Neural cell (in vitro differentiated cells): ENCODE measurements at regions not wholly inside any gene's neighbourhood (a gene's known extent, or its start where the extent isn't known, plus 50 kb on each side); places are given as distances from the start of the nearest gene placed in this dataset.

ENCODE experiments used
- H2AFZ ChIP-seq: fragments of 200-600, 300-800 bp; sonication (generic), shearing (Covaris generic); 2 replicates; pipeline ENCODE4 v1.6.0; 2014; ENCODE audit warnings: low read depth, mild to moderate bottlenecking, antibody characterized with exemption, low read length, moderate library complexity
- H3F3A ChIP-seq: fragments of 200-600 bp; shearing (Covaris generic); 2 replicates; pipeline ENCODE4 v1.6.1; 2016; ENCODE audit warnings: mild to moderate bottlenecking, moderate library complexity, mixed read lengths, antibody characterized with exemption, low read length; ENCODE audit not compliant: insufficient read depth, poor library complexity, severe bottlenecking
- H3K27ac ChIP-seq: fragments of 200-600, 300-800 bp; sonication (generic), shearing (Covaris generic); 2 replicates; pipeline ENCODE4 v1.5.1; 2014; ENCODE audit warnings: mild to moderate bottlenecking, low read length, moderate library complexity
- H3K27me3 ChIP-seq: fragments of 300-800, 200-600 bp; sonication (generic), shearing (Covaris generic); 2 replicates; pipeline ENCODE4 v1.6.0; 2014; ENCODE audit warnings: mild to moderate bottlenecking, low read depth, low read length, moderate library complexity; ENCODE audit not compliant: insufficient read depth
- H3K36me3 ChIP-seq: fragments of 300-800, 200-600 bp; sonication (generic), shearing (Covaris generic); 2 replicates; pipeline ENCODE4 v1.5.1; 2014; ENCODE audit warnings: mild to moderate bottlenecking, antibody characterized with exemption, low read length, moderate library complexity; ENCODE audit not compliant: insufficient read depth
- H3K4me2 ChIP-seq: fragments of 300-800, 200-600 bp; sonication (generic), shearing (Covaris generic); 2 replicates; pipeline ENCODE4 v1.6.0; 2014; ENCODE audit warnings: mild to moderate bottlenecking, low read length
- H3K4me3 ChIP-seq: fragments of 300-800, 200-600 bp; sonication (generic), shearing (Covaris generic); 2 replicates; pipeline ENCODE4 v1.5.1; 2014; ENCODE audit warnings: mild to moderate bottlenecking, low read length, moderate library complexity
- H3K79me2 ChIP-seq: fragments of 200-600 bp; shearing (Covaris generic); replicated peaks from 2 replicates; pipeline ENCODE4 v1.6.0; 2014; ENCODE audit warnings: mild to moderate bottlenecking, low read length, moderate library complexity; ENCODE audit not compliant: insufficient read depth
- H3K9ac ChIP-seq: fragments of 300-800, 200-600 bp; sonication (generic), shearing (Covaris generic); 2 replicates; pipeline ENCODE4 v1.6.1; 2016; ENCODE audit warnings: mild to moderate bottlenecking, low read length, mixed read lengths
- H3K9me2 ChIP-seq: fragments of 200-600 bp; shearing (Covaris generic); 2 replicates; pipeline ENCODE4 v1.6.1; 2016; ENCODE audit warnings: mild to moderate bottlenecking, low read length, mixed read lengths; ENCODE audit not compliant: insufficient read depth
- H3K9me3 ChIP-seq: fragments of 200-600, 300-800 bp; sonication (generic), shearing (Covaris generic); 2 replicates; pipeline ENCODE4 v1.6.1; 2016; ENCODE audit warnings: mild to moderate bottlenecking, mixed run types, low read length, moderate library complexity, mixed read lengths
- H4K20me1 ChIP-seq: fragments of 200-600 bp; shearing (Covaris generic); 2 replicates; pipeline ENCODE4 v1.6.1; 2016; ENCODE audit warnings: mild to moderate bottlenecking, mixed run types; ENCODE audit not compliant: insufficient read depth
- CTCF ChIP-seq: fragments of 450-650 bp; IDR thresholded peaks from 2 replicates; pipeline ENCODE4 v1.5.1; 2014; ENCODE audit warnings: antibody characterized with exemption, mild to moderate bottlenecking, moderate library complexity; ENCODE audit not compliant: poor library complexity, severe bottlenecking
- EP300 ChIP-seq: fragments of 450-650 bp; conservative IDR thresholded peaks from 2 replicates; pipeline ENCODE4 v1.6.1; 2014; ENCODE audit warnings: antibody characterized with exemption, mild to moderate bottlenecking, moderate library complexity; ENCODE audit not compliant: poor library complexity, severe bottlenecking
- EZH2 ChIP-seq: fragments of 200-600, 300-800 bp; shearing (Covaris generic), sonication (generic); IDR thresholded peaks from 2 replicates; pipeline ENCODE4 v1.6.1; 2014; ENCODE audit warnings: antibody characterized with exemption, low read length, borderline replicate concordance, mild to moderate bottlenecking; ENCODE audit not compliant: insufficient read depth, poor library complexity, severe bottlenecking
- MXI1 ChIP-seq: fragments of 450-650 bp; conservative IDR thresholded peaks from 2 replicates; pipeline ENCODE4 v1.6.1; 2014; ENCODE audit warnings: antibody characterized with exemption, mild to moderate bottlenecking; ENCODE audit not compliant: poor library complexity, severe bottlenecking
- POLR2AphosphoS5 ChIP-seq: IDR thresholded peaks from 2 replicates; pipeline ENCODE4 v1.6.1; 2012
- RAD21 ChIP-seq: fragments of 450-650 bp; conservative IDR thresholded peaks from 2 replicates; pipeline ENCODE4 v1.6.1; 2014; ENCODE audit warnings: antibody characterized with exemption, mild to moderate bottlenecking, moderate library complexity
- REST ChIP-seq: IDR thresholded peaks from 2 replicates; pipeline ENCODE4 v1.6.1; 2012; ENCODE audit warnings: borderline replicate concordance
- SMC3 ChIP-seq: fragments of 450-650 bp; conservative IDR thresholded peaks from 2 replicates; pipeline ENCODE4 v1.6.1; 2014; ENCODE audit warnings: antibody characterized with exemption, mild to moderate bottlenecking, moderate library complexity; ENCODE audit not compliant: poor library complexity
- TAF1 ChIP-seq: IDR thresholded peaks from 2 replicates; pipeline ENCODE4 v1.6.1; 2012; ENCODE audit warnings: low read depth

DNA sequence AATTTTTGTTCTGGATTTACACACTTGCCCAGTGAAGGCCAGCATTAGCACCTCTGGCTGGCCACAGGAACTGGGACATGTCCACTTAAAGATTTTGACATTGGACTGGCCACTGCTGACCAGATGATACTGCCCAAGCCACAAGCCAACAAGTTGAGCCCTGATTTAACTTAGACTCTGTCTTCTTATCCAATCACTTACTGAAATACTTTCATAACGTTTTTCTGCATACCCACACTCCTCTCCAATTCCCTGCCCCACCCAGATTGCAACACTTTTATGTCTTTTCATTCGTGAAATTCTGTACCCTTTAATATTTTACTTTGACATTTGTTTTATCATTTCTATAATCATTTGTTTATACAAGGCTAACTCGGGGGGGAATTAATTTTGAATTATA lies 170.3 kb upstream of the TAB2 start:
- Histone ChIP-seq H3K9ac (no peak overlapping the region), H3F3A (no peaks in the 10 kb centered on the region), H3K9me2 (no peaks in the 10 kb centered on the region), H3K79me2 (no peaks in the 10 kb centered on the region), H4K20me1 (no peaks in the 10 kb centered on the region), H3K4me2 (no peak overlapping the region), H3K36me3 (no peaks in the 10 kb centered on the region), H3K9me3 (no peaks in the 10 kb centered on the region), H3K27ac (no peak overlapping the region), H3K4me3 (no peak overlapping the region), H3K27me3 (no peaks in the 10 kb centered on the region), H2AFZ (no peak overlapping the region)
- TF ChIP-seq RAD21 (no peak), SMC3 (no peak), REST (no peak), CTCF (no peak), TAF1 (no peak), MXI1 (no peak), POLR2AphosphoS5 (no peak), EP300 (no peak), EZH2 (no peak)

- H3K27me3 ChIP-seq: no peaks in the 10 kb centered on the region
- no peak overlapping the region for H3K4me2 ChIP-seq
- H3F3A ChIP-seq: no peaks in the 10 kb centered on the region
- H3K9me2 ChIP-seq: no peaks in the 10 kb centered on the region
- H3K9me3 ChIP-seq: no peaks in the 10 kb centered on the region
- no peak overlapping the region for H3K4me3 ChIP-seq
- H4K20me1 ChIP-seq: no peaks in the 10 kb centered on the region
- H3K27ac ChIP-seq: no peak overlapping the region
- no peak for TF ChIP-seq RAD21
- no peak for TF ChIP-seq CTCF
- no peak for TF ChIP-seq REST
- no peak for TF ChIP-seq POLR2AphosphoS5
- no peak for TF ChIP-seq EZH2
- TF ChIP-seq EP300: no peak
- TF ChIP-seq MXI1: no peak
- TF ChIP-seq TAF1: no peak
- TF ChIP-seq SMC3: no peak
- no peaks in the 10 kb centered on the region for H3K36me3 ChIP-seq
- H2AFZ ChIP-seq: no peak overlapping the region
- H3K9ac ChIP-seq: no peak overlapping the region
- H3K79me2 ChIP-seq: no peaks in the 10 kb centered on the region
Observed at GRCh38 chr6:149147938-149148718, 169.4 kb upstream of the TAB2 start.
